Kidney (tissue), 13 donors: ENCODE measurements at regions not wholly inside any gene's neighbourhood (a gene's known extent, or its start where the extent isn't known, plus 50 kb on each side); places are given as distances from the start of the nearest gene placed in this dataset.
A peak's percentile ranks its signal among the peaks of the same experiment; 100 is the strongest.
"Not testable (repeated sequence)": the region's sequence is repeated elsewhere in the genome, so short reads cannot be mapped to it uniquely, and the experiment has no call there.

ENCODE experiments used
- DNase-seq, 5 donors: peaks; one replicate each; pipeline ENCODE4 v3.0.0-alpha.2; 2013 to 2020
- FAIRE-seq: peaks from 2 replicates; lab custom pipeline; 2012; peaks lifted over from hg19 to GRCh38; lab: Jason Lieb, UNC
- H3K27ac ChIP-seq, 2 donors: one replicate each; pipeline ENCODE4 v1.7.0; 2013; ENCODE audit warnings: low read depth in 2 of 2, low read length in 2 of 2, inconsistent platforms in 1 of 2
- H3K27me3 ChIP-seq: one replicate; pipeline ENCODE4 v1.7.1; 2013; ENCODE audit warnings: low read length, inconsistent platforms; ENCODE audit not compliant: control insufficient read depth, insufficient read depth
- H3K36me3 ChIP-seq, 3 donors: one replicate each; pipeline versions ENCODE4 v1.7.0 to v1.7.1; 2013; ENCODE audit warnings: low read length in 3 of 3, control low read depth in 1 of 3, inconsistent platforms in 1 of 3; ENCODE audit not compliant: insufficient read depth in 3 of 3, control insufficient read depth in 2 of 3
- H3K4me1 ChIP-seq, 3 donors: one replicate each; pipeline versions ENCODE4 v1.7.0 to v1.7.1; 2013; ENCODE audit warnings: low read length in 3 of 3, inconsistent platforms in 1 of 3, low read depth in 1 of 3; ENCODE audit not compliant: control insufficient read depth in 2 of 3, insufficient read depth in 2 of 3
- H3K4me3 ChIP-seq, 3 donors: one replicate each; pipeline versions ENCODE4 v1.7.0 to v1.8.1; 2013; ENCODE audit warnings: low read length in 3 of 3, control low read depth in 1 of 3, inconsistent platforms in 1 of 3
- H3K9ac ChIP-seq, 3 donors: one replicate each; pipeline versions ENCODE4 v1.7.0 to v1.7.1; 2013; ENCODE audit warnings: low read length in 3 of 3, control low read depth in 1 of 3, inconsistent platforms in 1 of 3
- H3K9me3 ChIP-seq, 3 donors: one replicate each; pipeline versions ENCODE4 v1.7.0 to v1.7.1; 2013; ENCODE audit warnings: low read length in 3 of 3, control low read depth in 1 of 3, inconsistent platforms in 1 of 3; ENCODE audit not compliant: control insufficient read depth in 2 of 3, insufficient read depth in 1 of 3
- CTCF ChIP-seq: IDR thresholded peaks from 3 replicates; pipeline ENCODE4 v1.5.1; 2012; ENCODE audit warnings: mild to moderate bottlenecking, moderate library complexity, borderline replicate concordance; ENCODE audit not compliant: insufficient read depth; ENCODE audit errors: extremely low read depth
- intact Hi-C: fragments of 100-400 bp; cut with DNase I; formaldehyde crosslinking; loops from one replicate; pipeline ENCODE4 v1.11.1; 2022
- donor health status: control.
- donor health status: control.
- donor health status: control.
- donor health status: control.
- donor health status: control.
- donor health status: DM: yes; HTN: yes; CAD: no.
- donor health status: Normal renal cell carcinoma (clear cell type).

GRCh38 chr3:22401499-22401898 lies 650.5 kb upstream of the ZNF385D start:
- no peak for TF ChIP-seq CTCF
- Histone ChIP-seq H3K36me3 (no peaks in the 10 kb centered on the region), H3K9me3 (no peaks in the 10 kb centered on the region), H3K4me3 (no peak overlapping the region), H3K4me1 (no peaks in the 10 kb centered on the region), H3K9ac (no peak overlapping the region), H3K27me3 (no peaks in the 10 kb centered on the region), H3K27ac (no peak overlapping the region)
- DNase-seq (no peak), FAIRE-seq (no peak)
- intact Hi-C loops: no loop called here

DNA sequence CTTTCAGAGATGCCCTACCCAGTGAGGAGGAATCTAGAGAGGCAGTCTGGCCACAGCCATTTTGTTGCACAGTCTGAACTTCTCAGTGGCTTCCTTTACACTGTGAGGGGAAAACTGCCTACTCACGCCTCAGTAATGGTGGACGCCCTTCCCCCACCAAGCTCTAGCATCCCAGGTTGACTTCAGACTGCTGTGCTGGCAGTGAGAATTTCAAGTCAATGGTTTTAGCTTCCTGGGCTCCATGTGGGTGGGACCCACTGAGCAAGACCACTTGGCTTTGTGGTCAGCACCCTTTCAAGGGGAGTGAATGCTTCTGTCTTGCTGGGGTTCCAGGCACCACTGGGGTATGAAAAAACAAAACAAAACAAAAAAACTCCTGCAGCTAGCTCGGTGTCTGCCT lies 663.2 kb upstream of the ZNF385D start:
- no peaks in the 10 kb centered on the region for H3K36me3 ChIP-seq
- no peak overlapping the region for H3K27ac ChIP-seq
- TF ChIP-seq CTCF: no peak
- H3K4me1 ChIP-seq: no peaks in the 10 kb centered on the region
- intact Hi-C loops: no loop called here
- no peaks in the 10 kb centered on the region for H3K9me3 ChIP-seq
- no peaks in the 10 kb centered on the region for H3K27me3 ChIP-seq
- no peak for FAIRE-seq
- no peak for DNase-seq
- H3K9ac ChIP-seq: no peak overlapping the region
- H3K4me3 ChIP-seq: no peak overlapping the region

DNA sequence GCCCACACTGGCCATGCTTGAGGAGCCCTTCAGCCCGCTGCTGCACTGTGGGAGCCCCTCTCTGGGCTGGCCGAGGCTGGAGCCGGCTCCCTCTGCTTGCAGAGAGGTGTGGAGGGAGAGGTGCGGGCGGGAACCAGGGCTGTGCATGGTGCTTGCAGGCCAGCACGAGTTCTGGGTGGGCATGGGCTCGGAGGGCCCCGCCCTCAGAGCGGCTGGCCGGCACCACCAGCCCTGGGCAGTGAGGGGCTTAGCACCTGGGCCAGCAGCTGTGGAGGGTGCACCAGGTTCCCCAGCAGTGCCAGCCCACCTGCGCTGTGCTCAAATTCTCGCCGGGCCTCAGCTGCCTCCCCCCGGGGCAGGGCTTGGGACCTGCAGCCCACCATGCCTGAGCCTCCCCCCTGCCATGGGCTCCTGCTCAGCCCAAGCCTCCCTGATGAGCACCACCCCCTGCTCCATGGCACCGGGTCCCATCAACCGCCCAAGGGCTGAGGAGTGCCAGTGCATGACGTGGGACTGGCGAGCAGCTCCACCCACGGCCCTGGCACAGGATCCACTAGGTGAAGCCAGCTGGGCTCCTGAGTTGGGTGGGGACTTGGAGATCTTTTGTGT lies 665.9 kb upstream of the ZNF385D start:
- peak in 1 of 5 donors; percentile 52 for DNase-seq
- H3K36me3 ChIP-seq, H3K9me3 ChIP-seq, H3K4me1 ChIP-seq, H3K27ac ChIP-seq, FAIRE-seq, H3K27me3 ChIP-seq, H3K9ac ChIP-seq, intact Hi-C loops, H3K4me3 ChIP-seq: not testable (repeated sequence)

DNA sequence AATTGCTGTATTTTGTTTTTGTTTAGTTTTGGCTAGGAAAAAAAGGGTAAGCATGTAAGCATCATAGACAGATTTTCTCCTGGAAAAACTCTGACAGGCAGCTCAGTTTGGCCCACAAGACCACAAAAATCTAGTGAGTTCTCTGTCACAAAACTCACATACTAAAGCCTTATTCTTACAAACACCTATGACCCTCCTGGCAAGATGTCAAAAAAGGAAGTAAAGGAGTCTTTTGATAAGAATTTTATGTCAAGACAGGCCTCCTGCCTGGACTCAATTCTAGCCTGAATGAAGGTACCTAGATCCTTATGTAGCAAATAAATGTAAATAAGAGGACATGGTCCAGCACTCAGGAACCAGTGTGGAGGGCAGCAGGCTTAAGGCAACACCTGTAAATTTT lies 668.3 kb upstream of the ZNF385D start:
- Histone ChIP-seq H3K9ac (no peak overlapping the region), H3K4me3 (no peak overlapping the region), H3K36me3 (no peaks in the 10 kb centered on the region), H3K9me3 (no peaks in the 10 kb centered on the region), H3K4me1 (no peaks in the 10 kb centered on the region), H3K27ac (no peak overlapping the region), H3K27me3 (no peaks in the 10 kb centered on the region)
- no peak for DNase-seq
- FAIRE-seq: no peak
- intact Hi-C loops: no loop called here
- TF ChIP-seq CTCF: no peak
